ENCODE measurements at regions not wholly inside any gene's neighbourhood (a gene's known extent, or its start where the extent isn't known, plus 50 kb on each side); places are given as distances from the start of the nearest gene placed in this dataset.

DNA sequence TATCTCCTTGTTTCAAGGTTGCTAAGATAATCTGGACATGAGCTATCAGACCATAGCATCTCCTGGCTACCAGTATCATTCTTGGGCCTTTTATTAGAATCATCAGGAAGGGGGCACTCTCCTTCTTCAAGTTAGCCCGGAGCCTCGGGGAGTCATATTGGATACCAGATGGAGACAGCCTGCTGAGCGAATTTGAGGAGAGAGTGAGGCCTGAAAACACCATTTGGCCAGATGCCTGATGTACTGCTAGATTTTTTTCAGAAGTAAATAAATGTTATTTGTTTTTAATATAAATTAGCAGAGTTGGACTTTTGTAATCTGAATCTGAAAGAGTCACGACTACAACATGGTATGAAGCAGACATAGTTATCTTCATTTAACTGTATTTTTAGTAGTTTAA, 848.6 kb downstream of the IGSF11 start:
- TF ChIP-seq, protein P1, sequence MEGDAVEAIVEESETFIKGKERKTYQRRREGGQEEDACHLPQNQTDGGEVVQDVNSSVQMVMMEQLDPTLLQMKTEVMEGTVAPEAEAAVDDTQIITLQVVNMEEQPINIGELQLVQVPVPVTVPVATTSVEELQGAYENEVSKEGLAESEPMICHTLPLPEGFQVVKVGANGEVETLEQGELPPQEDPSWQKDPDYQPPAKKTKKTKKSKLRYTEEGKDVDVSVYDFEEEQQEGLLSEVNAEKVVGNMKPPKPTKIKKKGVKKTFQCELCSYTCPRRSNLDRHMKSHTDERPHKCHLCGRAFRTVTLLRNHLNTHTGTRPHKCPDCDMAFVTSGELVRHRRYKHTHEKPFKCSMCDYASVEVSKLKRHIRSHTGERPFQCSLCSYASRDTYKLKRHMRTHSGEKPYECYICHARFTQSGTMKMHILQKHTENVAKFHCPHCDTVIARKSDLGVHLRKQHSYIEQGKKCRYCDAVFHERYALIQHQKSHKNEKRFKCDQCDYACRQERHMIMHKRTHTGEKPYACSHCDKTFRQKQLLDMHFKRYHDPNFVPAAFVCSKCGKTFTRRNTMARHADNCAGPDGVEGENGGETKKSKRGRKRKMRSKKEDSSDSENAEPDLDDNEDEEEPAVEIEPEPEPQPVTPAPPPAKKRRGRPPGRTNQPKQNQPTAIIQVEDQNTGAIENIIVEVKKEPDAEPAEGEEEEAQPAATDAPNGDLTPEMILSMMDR (IDR thresholded peaks at IDR 0.05) = no peak
- no peak for TF ChIP-seq POLR2A (IDR thresholded peaks at IDR 0.05)
